Thyroid gland (tissue), 4 donors: ENCODE measurements at regions not wholly inside any gene's neighbourhood (a gene's known extent, or its start where the extent isn't known, plus 50 kb on each side); places are given as distances from the start of the nearest gene placed in this dataset.

Experiments
- POLR2A ChIP-seq, 2 donors: fragments of 450-650 bp; IDR thresholded peaks; one replicate each; pipeline ENCODE4 v1.6.1; 2017; ENCODE audit warnings: antibody characterized with exemption in 2 of 2, mild to moderate bottlenecking in 2 of 2, moderate library complexity in 1 of 2
- TF ChIP-seq, protein P1 (sequence below), 6 experiments: fragments of 200-600 bp in 3 of 6; fragments of 450-650 bp in 3 of 6; sonication (generic) in 3 of 6; IDR thresholded peaks; one replicate each; pipeline ENCODE4 v1.5.1; 2016 to 2019; ENCODE audit warnings: antibody characterized with exemption in 6 of 6, mild to moderate bottlenecking in 2 of 6, inconsistent platforms in 1 of 6, moderate library complexity in 1 of 6

DNA sequence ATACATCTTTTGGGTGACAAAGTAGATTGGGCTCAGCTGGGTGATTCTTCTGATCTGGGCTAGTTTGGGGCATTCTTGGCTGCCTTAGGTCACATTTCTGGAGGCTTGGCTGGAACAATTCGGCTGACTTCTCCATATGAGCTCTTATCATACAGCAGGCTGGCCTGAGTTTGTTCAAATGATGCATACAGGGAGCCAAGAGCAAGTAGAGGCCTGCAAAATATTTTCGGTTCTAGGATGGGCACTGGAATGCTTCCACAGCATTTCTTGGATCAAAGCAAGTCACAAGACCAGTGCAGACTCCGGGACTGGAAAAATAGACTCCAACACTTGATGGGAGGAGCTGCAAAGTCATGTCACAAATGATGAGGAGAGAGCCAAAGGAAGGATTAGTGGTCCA, 98.4 kb downstream of the SCG2 start:
- TF ChIP-seq, protein P1, sequence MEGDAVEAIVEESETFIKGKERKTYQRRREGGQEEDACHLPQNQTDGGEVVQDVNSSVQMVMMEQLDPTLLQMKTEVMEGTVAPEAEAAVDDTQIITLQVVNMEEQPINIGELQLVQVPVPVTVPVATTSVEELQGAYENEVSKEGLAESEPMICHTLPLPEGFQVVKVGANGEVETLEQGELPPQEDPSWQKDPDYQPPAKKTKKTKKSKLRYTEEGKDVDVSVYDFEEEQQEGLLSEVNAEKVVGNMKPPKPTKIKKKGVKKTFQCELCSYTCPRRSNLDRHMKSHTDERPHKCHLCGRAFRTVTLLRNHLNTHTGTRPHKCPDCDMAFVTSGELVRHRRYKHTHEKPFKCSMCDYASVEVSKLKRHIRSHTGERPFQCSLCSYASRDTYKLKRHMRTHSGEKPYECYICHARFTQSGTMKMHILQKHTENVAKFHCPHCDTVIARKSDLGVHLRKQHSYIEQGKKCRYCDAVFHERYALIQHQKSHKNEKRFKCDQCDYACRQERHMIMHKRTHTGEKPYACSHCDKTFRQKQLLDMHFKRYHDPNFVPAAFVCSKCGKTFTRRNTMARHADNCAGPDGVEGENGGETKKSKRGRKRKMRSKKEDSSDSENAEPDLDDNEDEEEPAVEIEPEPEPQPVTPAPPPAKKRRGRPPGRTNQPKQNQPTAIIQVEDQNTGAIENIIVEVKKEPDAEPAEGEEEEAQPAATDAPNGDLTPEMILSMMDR (IDR thresholded peaks at IDR 0.05) = no peak
- TF ChIP-seq POLR2A (IDR thresholded peaks at IDR 0.05) = no peak
